ENCODE measurements at regions not wholly inside any gene's neighbourhood (a gene's known extent, or its start where the extent isn't known, plus 50 kb on each side); places are given as distances from the start of the nearest gene placed in this dataset.

DNA sequence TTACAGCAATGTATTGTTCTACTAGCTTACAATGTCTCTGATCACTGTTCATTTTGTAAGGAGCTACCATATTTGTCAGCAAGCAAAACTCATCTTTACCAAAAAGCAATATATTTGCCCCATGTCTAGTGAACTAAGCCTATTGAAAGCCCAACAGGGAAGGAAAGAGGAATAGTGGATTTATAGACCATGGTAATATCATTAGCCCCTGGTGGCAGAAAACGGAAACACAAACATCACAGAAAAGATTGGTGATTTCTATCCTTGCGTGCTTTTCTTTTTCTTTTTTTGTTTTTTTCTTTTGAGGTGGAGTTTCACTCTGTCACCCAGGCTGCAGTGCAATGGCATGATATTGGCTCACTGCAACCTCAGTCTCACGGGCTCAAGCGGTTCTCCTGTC lies 1562.4 kb upstream of the TMEM132C start:
- DNase-seq (ENCODE audit: low spot score in 2 of 2) (no peak), ATAC-seq (no peak)
- no peak overlapping the region for H3K4me3 Mint-ChIP-seq
- H3K4me1 Mint-ChIP-seq = peaks cover 15% of the 10 kb centered on the region
- peaks cover 11% of the 10 kb centered on the region for H3K9me3 Mint-ChIP-seq
- no peak overlapping the region for H3K27ac Mint-ChIP-seq
- H3K36me3 Mint-ChIP-seq = no peaks in the 10 kb centered on the region

DNA sequence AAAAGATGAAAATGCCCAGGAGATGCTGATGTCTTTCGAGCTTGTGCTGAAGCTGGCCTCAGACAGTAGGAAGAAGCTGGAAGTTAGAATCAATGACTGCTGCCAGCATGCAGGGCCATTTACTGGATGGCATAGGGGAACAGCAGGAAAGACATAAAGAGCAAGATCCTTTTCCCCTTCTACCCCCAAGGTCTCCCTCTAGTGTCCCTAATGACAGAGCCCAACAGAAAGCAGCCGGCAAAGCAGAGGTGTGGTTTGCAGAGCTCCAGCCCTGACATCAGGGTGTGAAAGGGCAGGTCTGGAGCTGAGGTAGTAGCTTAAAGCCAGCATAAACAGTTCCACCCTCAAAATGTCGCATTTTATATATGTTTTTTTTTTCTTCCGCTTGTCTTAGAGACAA lies 1560.7 kb upstream of the TMEM132C start:
- no peak overlapping the region for H3K27ac Mint-ChIP-seq
- no peak for ATAC-seq
- H3K4me1 Mint-ChIP-seq = peaks cover 15% of the 10 kb centered on the region
- H3K4me3 Mint-ChIP-seq = no peak overlapping the region
- DNase-seq (ENCODE audit: low spot score in 2 of 2) = no peak
- peaks cover 6% of the 10 kb centered on the region for H3K9me3 Mint-ChIP-seq
- no peaks in the 10 kb centered on the region for H3K36me3 Mint-ChIP-seq

DNA sequence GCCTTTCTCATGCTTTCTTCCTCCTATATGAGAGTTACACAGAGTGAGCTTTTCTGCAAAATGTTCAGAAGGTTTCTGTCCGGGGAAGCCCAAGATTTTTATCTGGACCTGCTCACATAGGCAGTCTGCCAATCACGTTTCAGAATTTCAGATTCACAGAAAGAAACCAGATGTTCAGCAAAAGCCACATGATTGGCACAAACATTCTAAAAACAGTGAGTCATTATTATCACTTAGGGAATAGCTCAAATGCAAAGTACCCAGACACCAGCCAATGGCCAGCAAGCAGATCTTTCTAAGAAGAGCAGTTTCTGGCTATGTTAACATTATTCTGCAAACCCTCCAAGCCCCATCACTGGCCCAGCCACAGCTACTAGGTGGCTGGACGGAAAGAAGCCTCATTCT lies 1558.5 kb upstream of the TMEM132C start:
- no peak for DNase-seq (ENCODE audit: low spot score in 2 of 2)
- H3K9me3 Mint-ChIP-seq = peaks cover 3% of the 10 kb centered on the region
- H3K4me1 Mint-ChIP-seq = peaks cover 15% of the 10 kb centered on the region
- H3K27ac Mint-ChIP-seq = peak overlapping the region; percentile 40
- H3K36me3 Mint-ChIP-seq = no peaks in the 10 kb centered on the region
- ATAC-seq = peak; percentile 95
- no peak overlapping the region for H3K4me3 Mint-ChIP-seq

DNA sequence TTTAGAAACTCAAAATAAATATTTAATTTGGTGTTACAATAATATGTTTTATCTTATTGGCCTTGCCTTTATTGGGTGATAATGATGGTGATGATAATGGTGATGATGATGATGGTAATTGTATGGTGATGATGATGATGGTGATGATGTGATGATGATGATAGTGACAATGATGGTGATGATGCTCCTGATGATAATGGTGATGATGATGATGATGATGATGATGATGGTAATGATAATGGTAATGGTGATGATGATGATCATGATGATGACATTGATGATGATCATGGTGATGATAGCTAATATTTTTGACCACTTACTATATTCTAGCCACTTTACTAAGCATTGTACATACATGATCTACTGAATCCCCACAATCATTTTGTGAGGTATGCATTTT lies 1548.6 kb upstream of the TMEM132C start:
- no peak for ATAC-seq
- DNase-seq (ENCODE audit: low spot score in 2 of 2) = no peak
- Mint-ChIP-seq H3K4me1 (no peaks in the 10 kb centered on the region), H3K4me3 (no peak overlapping the region), H3K9me3 (peaks cover 14% of the 10 kb centered on the region), H3K27ac (no peak overlapping the region), H3K36me3 (no peaks in the 10 kb centered on the region)

DNA sequence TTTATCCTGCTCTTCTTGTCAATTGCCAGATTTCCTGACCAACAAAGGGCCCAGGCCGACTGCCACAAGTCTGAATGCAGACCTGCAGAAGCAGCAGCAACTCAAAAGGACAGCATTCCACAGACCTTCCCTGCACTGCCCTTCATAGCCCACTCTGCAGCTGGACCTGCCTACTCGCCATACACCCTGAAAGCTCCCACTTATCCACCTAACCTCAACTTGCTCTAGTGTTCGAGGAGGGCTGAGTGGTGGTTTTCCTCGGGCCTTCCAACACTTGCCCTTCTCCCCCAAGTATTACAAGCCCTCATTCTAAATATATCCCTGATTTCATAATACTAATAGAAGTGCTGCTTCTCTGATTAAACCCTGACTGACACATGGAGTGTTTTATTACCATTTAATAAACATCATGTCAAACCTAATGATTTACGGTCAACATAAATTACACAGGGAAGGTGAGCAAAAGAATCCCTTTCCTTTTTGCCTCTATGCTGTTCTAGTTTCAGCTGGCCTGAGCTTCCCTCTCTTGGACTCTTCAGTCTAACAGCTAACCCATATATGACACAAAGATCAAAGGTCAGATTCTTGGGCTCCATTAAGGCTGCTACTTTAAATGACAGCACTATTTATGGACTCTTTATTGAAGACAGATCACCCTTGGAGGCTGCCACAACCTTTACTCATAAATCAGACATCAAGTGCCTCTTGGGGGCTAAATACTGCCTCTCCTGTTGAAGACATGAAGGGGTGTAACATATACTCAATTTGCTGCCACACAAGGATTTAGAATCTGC lies 1546.9 kb upstream of the TMEM132C start:
- ATAC-seq = no peak
- Mint-ChIP-seq H3K36me3 (no peaks in the 10 kb centered on the region), H3K4me1 (no peaks in the 10 kb centered on the region), H3K9me3 (peaks cover 12% of the 10 kb centered on the region), H3K27ac (no peak overlapping the region), H3K4me3 (no peak overlapping the region)
- DNase-seq (ENCODE audit: low spot score in 2 of 2) = no peak

DNA sequence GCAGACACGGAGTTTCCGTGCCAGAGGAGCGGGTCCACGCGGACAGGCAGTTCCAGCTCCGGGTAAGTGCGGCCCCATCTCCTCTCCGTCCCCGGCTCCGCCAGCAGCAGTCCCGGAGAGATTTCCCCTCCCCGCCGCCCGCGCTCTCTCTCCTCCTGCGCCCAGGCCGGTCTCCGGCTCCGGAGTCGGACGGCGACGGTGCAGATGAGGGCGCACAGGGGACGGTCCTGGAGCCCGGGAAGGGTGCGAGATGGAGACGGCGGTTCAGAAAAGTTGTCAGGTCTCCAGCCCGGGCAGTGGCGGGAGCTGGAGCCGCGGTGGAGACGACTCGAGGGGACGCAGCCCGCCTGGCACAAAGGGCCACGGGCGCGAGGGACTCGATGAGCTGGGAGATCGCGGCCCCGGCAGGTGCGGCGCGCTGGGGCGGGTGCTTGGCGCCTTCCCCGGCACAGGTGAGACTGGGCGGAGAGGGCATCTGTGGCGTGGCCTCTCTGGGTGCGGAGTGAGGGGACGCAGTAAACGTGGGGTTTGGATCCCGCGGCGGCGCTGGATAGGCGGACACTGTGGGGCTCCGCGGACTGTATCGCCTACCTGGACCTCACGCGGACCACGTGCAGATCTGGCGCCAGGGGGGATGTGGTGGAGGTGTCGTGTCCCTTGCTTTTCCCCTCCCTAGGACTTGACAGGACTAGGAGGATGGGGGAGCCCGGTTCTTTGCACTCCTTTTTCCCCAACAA lies 1540.3 kb upstream of the TMEM132C start:
- peaks cover 11% of the 10 kb centered on the region for H3K4me1 Mint-ChIP-seq
- peak overlapping the region; percentile 70 for H3K27ac Mint-ChIP-seq
- H3K9me3 Mint-ChIP-seq = peaks cover 4% of the 10 kb centered on the region
- peak; percentile 39 for ATAC-seq
- H3K36me3 Mint-ChIP-seq = no peaks in the 10 kb centered on the region
- DNase-seq (ENCODE audit: low spot score in 2 of 2) = no peak
- H3K4me3 Mint-ChIP-seq = peak overlapping the region; percentile 50

DNA sequence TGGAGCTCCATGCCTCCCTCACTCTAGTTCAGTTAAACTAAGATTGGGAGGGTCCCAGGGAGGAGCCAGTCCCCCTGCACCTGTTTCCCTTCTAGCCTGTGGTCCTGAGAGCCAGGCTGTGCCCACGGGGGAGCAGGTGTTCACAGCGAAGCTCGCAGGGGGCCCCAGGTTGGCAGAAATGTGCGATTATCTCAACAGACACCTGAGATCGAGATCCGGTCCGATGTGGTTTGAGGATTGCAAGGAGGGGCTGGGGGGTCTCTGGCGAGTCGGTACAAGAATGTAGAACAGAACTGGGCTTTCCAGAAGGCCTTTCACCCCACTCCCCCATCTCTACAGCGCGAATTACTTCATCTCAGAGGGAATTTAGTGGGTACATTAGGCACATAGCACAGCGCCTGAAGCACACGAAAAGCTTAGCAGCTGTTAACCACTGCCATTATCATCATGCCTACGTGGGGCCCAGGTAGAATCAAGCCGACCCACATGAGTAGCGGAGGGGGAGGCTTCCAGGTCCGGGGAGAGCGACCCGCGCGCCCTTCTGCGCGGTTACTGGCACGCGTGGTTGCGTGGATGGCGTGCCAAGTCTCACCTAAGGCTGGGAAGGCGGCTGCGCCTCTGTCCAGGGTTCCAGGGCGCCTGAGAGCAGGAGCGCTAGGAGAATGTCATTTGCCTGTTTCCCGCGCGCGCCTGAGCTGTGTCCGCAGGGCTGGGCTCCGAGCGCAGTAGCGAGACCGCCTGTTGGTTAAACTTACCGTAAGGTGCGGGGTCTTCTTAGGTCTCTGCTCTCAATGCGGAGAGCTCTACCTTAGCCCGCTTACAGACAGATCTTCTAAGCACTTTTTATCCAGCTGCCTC lies 1539.5 kb upstream of the TMEM132C start:
- no peak overlapping the region for H3K4me3 Mint-ChIP-seq
- peaks cover 4% of the 10 kb centered on the region for H3K9me3 Mint-ChIP-seq
- peak overlapping the region; percentile 29 for H3K27ac Mint-ChIP-seq
- H3K4me1 Mint-ChIP-seq = peaks cover 11% of the 10 kb centered on the region
- H3K36me3 Mint-ChIP-seq = no peaks in the 10 kb centered on the region
- DNase-seq (ENCODE audit: low spot score in 2 of 2) (no peak), ATAC-seq (peak; percentile 8)

DNA sequence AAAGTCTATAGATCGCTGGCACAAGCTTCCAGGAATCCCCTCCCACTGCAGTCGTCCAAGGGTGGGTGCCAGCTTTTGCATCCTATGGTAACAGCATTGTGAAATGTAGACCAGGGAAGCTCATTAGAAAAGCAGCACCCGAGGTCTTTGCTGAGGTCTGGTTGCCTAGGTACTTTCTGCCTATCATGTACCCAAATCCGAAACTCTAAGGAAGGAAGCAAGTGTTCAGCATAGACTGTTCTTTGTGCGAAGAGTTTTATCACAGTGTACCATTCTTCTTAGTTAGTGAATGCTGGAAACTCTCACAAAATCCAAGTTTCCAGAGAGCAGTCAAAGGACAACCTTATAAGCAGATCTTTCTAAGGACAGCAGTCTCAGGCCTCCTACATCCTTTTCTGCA lies 1532.7 kb upstream of the TMEM132C start:
- peaks cover 21% of the 10 kb centered on the region for H3K9me3 Mint-ChIP-seq
- H3K36me3 Mint-ChIP-seq = no peaks in the 10 kb centered on the region
- no peaks in the 10 kb centered on the region for H3K4me1 Mint-ChIP-seq
- H3K27ac Mint-ChIP-seq = no peak overlapping the region
- no peak overlapping the region for H3K4me3 Mint-ChIP-seq
- ATAC-seq (no peak), DNase-seq (ENCODE audit: low spot score in 2 of 2) (no peak)

DNA sequence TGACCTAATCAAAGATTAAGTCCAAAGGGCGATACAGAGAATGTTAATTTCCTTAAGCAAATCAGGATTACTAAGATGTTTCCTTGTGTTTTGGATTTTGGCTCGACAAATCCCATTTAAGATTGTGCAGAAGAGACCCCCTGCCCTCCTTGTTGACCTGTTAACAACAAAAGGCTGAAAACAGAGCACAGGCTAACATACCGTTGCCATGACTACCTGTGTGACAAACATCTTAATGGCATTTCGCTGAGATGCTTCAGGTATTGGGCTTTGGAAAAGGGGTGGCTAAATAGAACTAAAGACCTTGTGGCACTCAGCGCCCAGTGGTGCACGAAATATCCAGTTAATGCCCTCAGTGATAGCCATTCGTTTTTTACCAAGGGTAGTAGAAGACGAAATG lies 1532.3 kb upstream of the TMEM132C start:
- Mint-ChIP-seq H3K27ac (no peak overlapping the region), H3K9me3 (peaks cover 20% of the 10 kb centered on the region), H3K4me1 (no peaks in the 10 kb centered on the region), H3K36me3 (no peaks in the 10 kb centered on the region), H3K4me3 (no peak overlapping the region)
- DNase-seq (ENCODE audit: low spot score in 2 of 2) = no peak
- ATAC-seq = no peak

DNA sequence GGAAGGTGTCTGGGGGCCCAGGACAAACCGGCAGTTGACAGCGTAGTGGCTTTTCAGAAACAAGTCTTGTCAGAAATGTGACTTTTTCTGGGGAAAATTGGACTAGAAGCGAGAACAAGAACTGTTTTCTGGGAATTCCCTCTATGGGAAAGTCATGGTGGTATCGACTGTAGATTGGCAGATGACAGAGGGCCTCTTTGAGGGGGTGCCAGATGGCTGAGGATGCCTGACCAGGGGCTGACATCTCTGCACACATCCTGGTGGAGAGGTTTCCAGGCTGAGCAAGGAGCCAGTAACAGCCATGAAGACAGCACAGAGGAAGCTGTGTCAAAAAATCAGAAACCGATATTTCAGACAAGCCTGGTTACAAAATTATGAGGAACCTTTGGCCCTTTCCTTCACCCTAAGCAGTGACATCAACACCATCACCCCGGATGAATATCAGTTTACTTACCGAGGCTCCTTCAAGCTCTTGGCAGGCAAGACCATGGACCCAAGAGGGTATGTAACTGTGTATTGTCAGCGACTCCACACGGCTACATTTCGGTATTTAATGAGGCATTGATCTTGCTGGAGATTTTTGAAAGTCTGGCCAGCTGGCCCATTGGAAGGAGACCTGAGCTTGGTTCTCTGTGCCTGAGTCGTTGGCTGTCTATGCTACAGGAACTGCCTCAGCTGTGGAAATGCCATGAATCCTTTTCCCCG lies 1525.3 kb upstream of the TMEM132C start:
- H3K4me3 Mint-ChIP-seq = no peak overlapping the region
- H3K9me3 Mint-ChIP-seq = peaks cover 10% of the 10 kb centered on the region
- no peak for DNase-seq (ENCODE audit: low spot score in 2 of 2)
- peaks cover 7% of the 10 kb centered on the region for H3K36me3 Mint-ChIP-seq
- ATAC-seq = no peak
- no peak overlapping the region for H3K27ac Mint-ChIP-seq
- H3K4me1 Mint-ChIP-seq = no peaks in the 10 kb centered on the region

DNA sequence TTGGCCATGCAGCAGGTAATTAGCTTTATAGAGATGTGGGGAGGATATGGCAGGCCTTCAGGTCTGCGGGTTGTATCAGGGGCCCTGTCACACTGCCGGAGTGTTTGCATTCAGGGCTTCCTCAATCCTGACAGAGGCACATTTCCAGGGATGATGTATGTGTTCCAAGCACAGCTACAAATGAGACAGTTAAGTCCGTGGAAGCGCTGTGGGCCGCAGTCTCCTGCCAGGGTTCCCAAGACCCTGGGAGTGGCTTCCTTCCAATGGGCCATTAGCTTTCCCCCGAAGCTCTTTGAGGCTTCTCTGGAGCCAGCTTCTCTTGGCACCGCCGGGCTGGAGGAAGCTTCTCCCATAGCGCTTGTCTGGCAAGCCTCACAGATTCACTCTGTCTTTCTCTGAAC lies 1524.7 kb upstream of the TMEM132C start:
- Mint-ChIP-seq H3K27ac (no peak overlapping the region), H3K9me3 (peaks cover 8% of the 10 kb centered on the region), H3K36me3 (peaks cover 8% of the 10 kb centered on the region), H3K4me3 (no peak overlapping the region), H3K4me1 (peaks cover 2% of the 10 kb centered on the region)
- DNase-seq (ENCODE audit: low spot score in 2 of 2) (no peak), ATAC-seq (no peak)

DNA sequence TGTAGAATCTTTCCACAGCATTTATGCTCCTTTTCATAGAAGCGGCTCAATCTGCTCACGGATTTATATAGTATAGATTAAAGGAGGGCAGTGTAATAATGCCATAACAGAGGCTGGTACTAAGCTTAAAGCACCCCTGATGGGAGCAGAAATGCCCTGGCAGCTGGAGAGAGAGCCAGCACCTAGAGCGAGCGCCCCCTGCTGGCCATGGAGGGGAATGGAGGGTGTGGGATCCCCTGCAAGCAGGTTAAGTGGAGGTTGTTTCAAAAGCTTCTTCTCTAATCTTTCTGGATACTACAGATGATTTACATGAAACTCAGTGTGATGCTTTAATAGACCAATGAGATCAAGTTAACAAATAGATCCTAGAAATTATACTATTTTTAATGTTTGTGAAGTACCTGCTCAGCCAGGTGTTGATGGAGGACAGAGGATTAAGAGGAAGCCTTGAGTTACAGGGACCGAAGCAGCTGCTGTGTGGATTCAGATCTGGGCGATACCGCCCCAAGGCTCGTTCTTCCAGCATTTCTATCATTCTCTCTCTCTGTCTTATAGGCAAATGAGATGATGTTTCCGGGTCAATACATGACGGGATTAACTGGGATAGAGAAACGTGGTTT lies 1519.3 kb upstream of the TMEM132C start:
- peak overlapping the region; percentile 37 for H3K27ac Mint-ChIP-seq
- DNase-seq (ENCODE audit: low spot score in 2 of 2) = peak; percentile 49 to 73
- H3K4me3 Mint-ChIP-seq = no peak overlapping the region
- peak; percentile 60 for ATAC-seq
- peaks cover 15% of the 10 kb centered on the region for H3K4me1 Mint-ChIP-seq
- peaks cover 8% of the 10 kb centered on the region for H3K9me3 Mint-ChIP-seq
- H3K36me3 Mint-ChIP-seq = peaks cover 37% of the 10 kb centered on the region

DNA sequence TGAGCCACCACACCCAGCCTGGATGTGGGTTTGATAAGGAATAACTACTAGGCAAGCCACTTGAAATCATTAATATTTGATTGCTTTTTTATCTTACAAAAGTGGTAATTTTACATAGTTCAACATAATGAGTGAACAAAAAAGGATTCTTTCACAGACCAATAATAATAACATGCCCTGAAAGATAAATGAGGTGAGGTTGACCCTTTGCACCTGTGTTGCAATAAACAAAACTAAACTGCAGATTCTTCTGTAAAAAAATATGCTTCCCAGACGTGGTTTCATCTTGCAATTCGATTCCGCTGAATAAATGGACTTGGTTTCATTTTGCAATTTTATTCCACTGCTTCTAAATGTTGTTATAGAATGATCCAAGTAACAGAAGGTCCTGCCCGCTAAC lies 1514.9 kb upstream of the TMEM132C start:
- Mint-ChIP-seq H3K4me1 (peaks cover 21% of the 10 kb centered on the region), H3K4me3 (no peak overlapping the region), H3K36me3 (peaks cover 56% of the 10 kb centered on the region), H3K9me3 (peaks cover 13% of the 10 kb centered on the region), H3K27ac (no peak overlapping the region)
- no peak for DNase-seq (ENCODE audit: low spot score in 2 of 2)
- no peak for ATAC-seq

DNA sequence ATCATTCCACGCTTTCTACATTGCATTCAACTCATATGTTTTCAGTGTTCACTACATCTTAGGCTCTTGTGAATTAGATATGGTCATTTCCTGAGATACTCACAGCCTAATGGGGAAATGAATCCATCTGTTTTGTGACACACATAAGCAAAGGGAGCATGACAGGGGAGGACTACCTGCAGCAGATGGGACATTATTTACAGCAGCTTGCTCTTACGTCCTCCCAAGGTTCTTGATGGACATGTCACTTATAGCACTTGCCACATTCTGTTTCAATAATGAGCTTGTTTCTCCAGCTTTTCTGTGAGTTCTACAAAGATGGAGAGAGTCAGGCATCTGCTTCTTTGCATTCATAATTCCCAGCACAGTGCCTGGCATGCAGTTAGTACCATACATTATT lies 1509.6 kb upstream of the TMEM132C start:
- ATAC-seq (no peak), DNase-seq (ENCODE audit: low spot score in 2 of 2) (no peak)
- H3K36me3 Mint-ChIP-seq = peaks cover 78% of the 10 kb centered on the region
- no peak overlapping the region for H3K27ac Mint-ChIP-seq
- peaks cover 5% of the 10 kb centered on the region for H3K9me3 Mint-ChIP-seq
- peaks cover 39% of the 10 kb centered on the region for H3K4me1 Mint-ChIP-seq
- H3K4me3 Mint-ChIP-seq = no peak overlapping the region

Measured in stimulated activated effector memory CD8-positive, alpha-beta T cell treated with anti-CD3 and anti-CD28 coated beads, Interleukin-12 subunit alpha, Interleukin-12 subunit beta, amount 100 ng/mL, for 72 hours (primary cell).